ENCODE measurements at regions not wholly inside any gene's neighbourhood (a gene's known extent, or its start where the extent isn't known, plus 50 kb on each side); places are given as distances from the start of the nearest gene placed in this dataset.

DNA sequence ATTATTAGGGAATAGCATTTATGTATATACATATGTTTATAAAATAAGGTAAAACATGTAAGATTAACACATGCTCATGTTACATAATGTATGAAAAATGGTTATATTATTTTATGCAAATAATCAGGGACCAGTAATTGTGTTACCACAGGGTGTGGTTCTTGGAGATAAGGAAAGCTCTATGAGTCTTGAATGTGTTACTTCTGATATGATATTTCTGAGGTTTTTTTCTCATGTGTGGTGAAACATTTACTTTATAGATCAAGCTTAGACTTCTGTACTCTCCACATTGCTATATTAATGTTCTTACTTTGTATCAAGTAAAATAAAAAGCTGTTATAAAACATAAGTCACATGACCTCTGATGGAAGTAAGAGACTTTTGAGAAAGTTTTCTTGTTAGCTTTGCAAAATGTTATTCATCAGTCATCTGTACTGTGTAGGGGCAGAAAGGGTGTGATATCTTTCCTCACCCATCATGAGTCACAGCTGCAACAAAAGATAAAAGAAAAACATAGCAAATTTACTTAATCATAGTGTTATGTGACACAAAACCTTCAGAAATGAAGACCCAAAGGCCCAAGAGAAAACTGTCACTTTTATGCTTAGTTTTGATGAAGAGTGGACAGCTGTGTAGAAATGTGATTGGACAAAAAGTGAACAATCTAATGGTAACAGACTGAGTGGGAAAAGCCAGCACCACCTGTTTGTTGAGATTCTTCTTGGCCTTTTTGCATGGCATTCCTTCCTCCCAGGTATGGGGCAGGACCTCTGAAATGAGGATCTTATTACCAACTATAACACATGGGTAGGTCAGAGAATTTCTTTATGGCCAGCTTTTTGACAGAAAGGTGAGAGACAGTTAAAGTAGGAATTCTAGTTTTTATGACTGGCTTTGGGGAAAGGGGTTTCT, 632.3 kb downstream of the PDHA2 start:
- Mint-ChIP-seq H3K27me3 (ENCODE audit: insufficient read depth, low read depth, poor library complexity) (no peaks in the 10 kb centered on the region), H3K4me3 (no peak overlapping the region), H3K36me3 (ENCODE audit: low read depth) (peaks cover 39% of the 10 kb centered on the region), H3K4me1 (peaks cover 3% of the 10 kb centered on the region; the same call in 1 of the 3 replicates), H3K27ac (no peak overlapping the region), H3K9me3 (peaks cover 55% of the 10 kb centered on the region)
- Histone ChIP-seq H3K4me3 (no peak overlapping the region), H4K20me1 (replicated peaks; ENCODE audit: insufficient read depth) (no peaks in the 10 kb centered on the region), H2AFZ (peak overlapping the region; percentile 44; the same call in 1 of the 2 replicates), H3K36me3 (ENCODE audit: insufficient read depth) (peaks cover 9% of the 10 kb centered on the region; the same call in 1 of the 2 replicates), H3K9me2 (ENCODE audit: insufficient read depth) (peaks cover 4% of the 10 kb centered on the region; the same call in 1 of the 2 replicates), H3K27me3 (ENCODE audit: insufficient read depth) (no peaks in the 10 kb centered on the region), H3K4me2 (no peak overlapping the region), H3F3A (replicated peaks; ENCODE audit: low read depth) (no peaks in the 10 kb centered on the region), H3K27ac (ENCODE audit: low read depth) (no peak overlapping the region), H3K79me2 (replicated peaks; ENCODE audit: insufficient read depth) (no peaks in the 10 kb centered on the region), H3K4me1 (ENCODE audit: insufficient read depth) (no peaks in the 10 kb centered on the region)
- TF ChIP-seq NANOG (IDR thresholded peaks at IDR 0.05; ENCODE audit: borderline replicate concordance) (no peak), EZH2phosphoT487 (IDR thresholded peaks at IDR 0.05; ENCODE audit: unreplicated experiment) (no peak), JUNB (IDR thresholded peaks at IDR 0.05; ENCODE audit: unreplicated experiment) (no peak), EZH2 (IDR thresholded peaks at IDR 0.05; ENCODE audit: low read depth, unreplicated experiment) (no peak), ZNF331 (CRISPR knock-in tag; IDR thresholded peaks at IDR 0.05; ENCODE audit: low read depth) (no peak), ZNF114 (CRISPR knock-in tag; IDR thresholded peaks at IDR 0.05) (no peak), CREB1 (CRISPR knock-in tag; IDR thresholded peaks at IDR 0.05; ENCODE audit: low read depth) (no peak), POLR2AphosphoS5 (IDR thresholded peaks at IDR 0.05; ENCODE audit: low read depth) (no peak), STAT1 (IDR thresholded peaks at IDR 0.05; ENCODE audit: unreplicated experiment) (no peak)
- TF ChIP-seq, protein P1, sequence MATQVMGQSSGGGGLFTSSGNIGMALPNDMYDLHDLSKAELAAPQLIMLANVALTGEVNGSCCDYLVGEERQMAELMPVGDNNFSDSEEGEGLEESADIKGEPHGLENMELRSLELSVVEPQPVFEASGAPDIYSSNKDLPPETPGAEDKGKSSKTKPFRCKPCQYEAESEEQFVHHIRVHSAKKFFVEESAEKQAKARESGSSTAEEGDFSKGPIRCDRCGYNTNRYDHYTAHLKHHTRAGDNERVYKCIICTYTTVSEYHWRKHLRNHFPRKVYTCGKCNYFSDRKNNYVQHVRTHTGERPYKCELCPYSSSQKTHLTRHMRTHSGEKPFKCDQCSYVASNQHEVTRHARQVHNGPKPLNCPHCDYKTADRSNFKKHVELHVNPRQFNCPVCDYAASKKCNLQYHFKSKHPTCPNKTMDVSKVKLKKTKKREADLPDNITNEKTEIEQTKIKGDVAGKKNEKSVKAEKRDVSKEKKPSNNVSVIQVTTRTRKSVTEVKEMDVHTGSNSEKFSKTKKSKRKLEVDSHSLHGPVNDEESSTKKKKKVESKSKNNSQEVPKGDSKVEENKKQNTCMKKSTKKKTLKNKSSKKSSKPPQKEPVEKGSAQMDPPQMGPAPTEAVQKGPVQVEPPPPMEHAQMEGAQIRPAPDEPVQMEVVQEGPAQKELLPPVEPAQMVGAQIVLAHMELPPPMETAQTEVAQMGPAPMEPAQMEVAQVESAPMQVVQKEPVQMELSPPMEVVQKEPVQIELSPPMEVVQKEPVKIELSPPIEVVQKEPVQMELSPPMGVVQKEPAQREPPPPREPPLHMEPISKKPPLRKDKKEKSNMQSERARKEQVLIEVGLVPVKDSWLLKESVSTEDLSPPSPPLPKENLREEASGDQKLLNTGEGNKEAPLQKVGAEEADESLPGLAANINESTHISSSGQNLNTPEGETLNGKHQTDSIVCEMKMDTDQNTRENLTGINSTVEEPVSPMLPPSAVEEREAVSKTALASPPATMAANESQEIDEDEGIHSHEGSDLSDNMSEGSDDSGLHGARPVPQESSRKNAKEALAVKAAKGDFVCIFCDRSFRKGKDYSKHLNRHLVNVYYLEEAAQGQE (IDR thresholded peaks at IDR 0.05; ENCODE audit: unreplicated experiment) = no peak
- TF ChIP-seq, protein P2, sequence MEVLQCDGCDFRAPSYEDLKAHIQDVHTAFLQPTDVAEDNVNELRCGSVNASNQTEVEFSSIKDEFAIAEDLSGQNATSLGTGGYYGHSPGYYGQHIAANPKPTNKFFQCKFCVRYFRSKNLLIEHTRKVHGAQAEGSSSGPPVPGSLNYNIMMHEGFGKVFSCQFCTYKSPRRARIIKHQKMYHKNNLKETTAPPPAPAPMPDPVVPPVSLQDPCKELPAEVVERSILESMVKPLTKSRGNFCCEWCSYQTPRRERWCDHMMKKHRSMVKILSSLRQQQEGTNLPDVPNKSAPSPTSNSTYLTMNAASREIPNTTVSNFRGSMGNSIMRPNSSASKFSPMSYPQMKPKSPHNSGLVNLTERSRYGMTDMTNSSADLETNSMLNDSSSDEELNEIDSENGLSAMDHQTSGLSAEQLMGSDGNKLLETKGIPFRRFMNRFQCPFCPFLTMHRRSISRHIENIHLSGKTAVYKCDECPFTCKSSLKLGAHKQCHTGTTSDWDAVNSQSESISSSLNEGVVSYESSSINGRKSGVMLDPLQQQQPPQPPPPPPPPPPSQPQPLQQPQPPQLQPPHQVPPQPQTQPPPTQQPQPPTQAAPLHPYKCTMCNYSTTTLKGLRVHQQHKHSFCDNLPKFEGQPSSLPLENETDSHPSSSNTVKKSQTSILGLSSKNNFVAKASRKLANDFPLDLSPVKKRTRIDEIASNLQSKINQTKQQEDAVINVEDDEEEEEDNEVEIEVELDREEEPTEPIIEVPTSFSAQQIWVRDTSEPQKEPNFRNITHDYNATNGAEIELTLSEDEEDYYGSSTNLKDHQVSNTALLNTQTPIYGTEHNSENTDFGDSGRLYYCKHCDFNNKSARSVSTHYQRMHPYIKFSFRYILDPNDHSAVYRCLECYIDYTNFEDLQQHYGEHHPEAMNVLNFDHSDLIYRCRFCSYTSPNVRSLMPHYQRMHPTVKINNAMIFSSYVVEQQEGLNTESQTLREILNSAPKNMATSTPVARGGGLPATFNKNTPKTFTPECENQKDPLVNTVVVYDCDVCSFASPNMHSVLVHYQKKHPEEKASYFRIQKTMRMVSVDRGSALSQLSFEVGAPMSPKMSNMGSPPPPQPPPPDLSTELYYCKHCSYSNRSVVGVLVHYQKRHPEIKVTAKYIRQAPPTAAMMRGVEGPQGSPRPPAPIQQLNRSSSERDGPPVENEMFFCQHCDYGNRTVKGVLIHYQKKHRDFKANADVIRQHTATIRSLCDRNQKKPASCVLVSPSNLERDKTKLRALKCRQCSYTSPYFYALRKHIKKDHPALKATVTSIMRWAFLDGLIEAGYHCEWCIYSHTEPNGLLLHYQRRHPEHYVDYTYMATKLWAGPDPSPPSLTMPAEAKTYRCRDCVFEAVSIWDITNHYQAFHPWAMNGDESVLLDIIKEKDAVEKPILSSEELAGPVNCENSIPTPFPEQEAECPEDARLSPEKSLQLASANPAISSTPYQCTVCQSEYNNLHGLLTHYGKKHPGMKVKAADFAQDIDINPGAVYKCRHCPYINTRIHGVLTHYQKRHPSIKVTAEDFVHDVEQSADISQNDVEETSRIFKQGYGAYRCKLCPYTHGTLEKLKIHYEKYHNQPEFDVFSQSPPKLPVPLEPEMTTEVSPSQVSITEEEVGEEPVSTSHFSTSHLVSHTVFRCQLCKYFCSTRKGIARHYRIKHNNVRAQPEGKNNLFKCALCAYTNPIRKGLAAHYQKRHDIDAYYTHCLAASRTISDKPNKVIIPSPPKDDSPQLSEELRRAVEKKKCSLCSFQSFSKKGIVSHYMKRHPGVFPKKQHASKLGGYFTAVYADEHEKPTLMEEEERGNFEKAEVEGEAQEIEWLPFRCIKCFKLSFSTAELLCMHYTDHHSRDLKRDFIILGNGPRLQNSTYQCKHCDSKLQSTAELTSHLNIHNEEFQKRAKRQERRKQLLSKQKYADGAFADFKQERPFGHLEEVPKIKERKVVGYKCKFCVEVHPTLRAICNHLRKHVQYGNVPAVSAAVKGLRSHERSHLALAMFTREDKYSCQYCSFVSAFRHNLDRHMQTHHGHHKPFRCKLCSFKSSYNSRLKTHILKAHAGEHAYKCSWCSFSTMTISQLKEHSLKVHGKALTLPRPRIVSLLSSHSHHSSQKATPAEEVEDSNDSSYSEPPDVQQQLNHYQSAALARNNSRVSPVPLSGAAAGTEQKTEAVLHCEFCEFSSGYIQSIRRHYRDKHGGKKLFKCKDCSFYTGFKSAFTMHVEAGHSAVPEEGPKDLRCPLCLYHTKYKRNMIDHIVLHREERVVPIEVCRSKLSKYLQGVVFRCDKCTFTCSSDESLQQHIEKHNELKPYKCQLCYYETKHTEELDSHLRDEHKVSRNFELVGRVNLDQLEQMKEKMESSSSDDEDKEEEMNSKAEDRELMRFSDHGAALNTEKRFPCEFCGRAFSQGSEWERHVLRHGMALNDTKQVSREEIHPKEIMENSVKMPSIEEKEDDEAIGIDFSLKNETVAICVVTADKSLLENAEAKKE (CRISPR knock-in tag; IDR thresholded peaks at IDR 0.05) = no peak
- TF ChIP-seq, protein P3, sequence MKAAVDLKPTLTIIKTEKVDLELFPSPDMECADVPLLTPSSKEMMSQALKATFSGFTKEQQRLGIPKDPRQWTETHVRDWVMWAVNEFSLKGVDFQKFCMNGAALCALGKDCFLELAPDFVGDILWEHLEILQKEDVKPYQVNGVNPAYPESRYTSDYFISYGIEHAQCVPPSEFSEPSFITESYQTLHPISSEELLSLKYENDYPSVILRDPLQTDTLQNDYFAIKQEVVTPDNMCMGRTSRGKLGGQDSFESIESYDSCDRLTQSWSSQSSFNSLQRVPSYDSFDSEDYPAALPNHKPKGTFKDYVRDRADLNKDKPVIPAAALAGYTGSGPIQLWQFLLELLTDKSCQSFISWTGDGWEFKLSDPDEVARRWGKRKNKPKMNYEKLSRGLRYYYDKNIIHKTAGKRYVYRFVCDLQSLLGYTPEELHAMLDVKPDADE (IDR thresholded peaks at IDR 0.05) = no peak
- TF ChIP-seq, protein P4, sequence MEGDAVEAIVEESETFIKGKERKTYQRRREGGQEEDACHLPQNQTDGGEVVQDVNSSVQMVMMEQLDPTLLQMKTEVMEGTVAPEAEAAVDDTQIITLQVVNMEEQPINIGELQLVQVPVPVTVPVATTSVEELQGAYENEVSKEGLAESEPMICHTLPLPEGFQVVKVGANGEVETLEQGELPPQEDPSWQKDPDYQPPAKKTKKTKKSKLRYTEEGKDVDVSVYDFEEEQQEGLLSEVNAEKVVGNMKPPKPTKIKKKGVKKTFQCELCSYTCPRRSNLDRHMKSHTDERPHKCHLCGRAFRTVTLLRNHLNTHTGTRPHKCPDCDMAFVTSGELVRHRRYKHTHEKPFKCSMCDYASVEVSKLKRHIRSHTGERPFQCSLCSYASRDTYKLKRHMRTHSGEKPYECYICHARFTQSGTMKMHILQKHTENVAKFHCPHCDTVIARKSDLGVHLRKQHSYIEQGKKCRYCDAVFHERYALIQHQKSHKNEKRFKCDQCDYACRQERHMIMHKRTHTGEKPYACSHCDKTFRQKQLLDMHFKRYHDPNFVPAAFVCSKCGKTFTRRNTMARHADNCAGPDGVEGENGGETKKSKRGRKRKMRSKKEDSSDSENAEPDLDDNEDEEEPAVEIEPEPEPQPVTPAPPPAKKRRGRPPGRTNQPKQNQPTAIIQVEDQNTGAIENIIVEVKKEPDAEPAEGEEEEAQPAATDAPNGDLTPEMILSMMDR (conservative IDR thresholded peaks at IDR 0.05; ENCODE audit: low read depth in 2 of 2) = no peak
- no peak for ATAC-seq
- no peak for DNase-seq (ENCODE audit: low spot score)

Data from GM23338 (cell line).